GM03348 (cell line): ENCODE measurements at regions not wholly inside any gene's neighbourhood (a gene's known extent, or its start where the extent isn't known, plus 50 kb on each side); places are given as distances from the start of the nearest gene placed in this dataset.
"Not testable (repeated sequence)": the region's sequence is repeated elsewhere in the genome, so short reads cannot be mapped to it uniquely, and the experiment has no call there.

Source experiments
- DNase-seq: peaks from one replicate; pipeline ENCODE4 v3.0.0; 2012; ENCODE audit warnings: low spot score

- peak; percentile 57 for DNase-seq
Measured at GRCh38 chr12:25424211-25424731, 128.8 kb downstream of the LMNTD1 start.

GRCh38 chr12:25423355-25424050 lies 129.6 kb downstream of the LMNTD1 start:
- no peak for DNase-seq

- DNase-seq = no peak
Measured at GRCh38 chr12:25422241-25422640, 130.8 kb downstream of the LMNTD1 start.

GRCh38 chr12:25421651-25422167 lies 131.4 kb downstream of the LMNTD1 start:
- DNase-seq = no peak

- DNase-seq = no peak
Measured at GRCh38 chr12:25420116-25420515, 133.0 kb downstream of the LMNTD1 start.

- no peak for DNase-seq
Measured at GRCh38 chr12:25419595-25419994, 133.5 kb downstream of the LMNTD1 start.

- DNase-seq = no peak
Measured at GRCh38 chr12:25417071-25417470, 136.0 kb downstream of the LMNTD1 start.

GRCh38 chr12:25416516-25416915 lies 136.6 kb downstream of the LMNTD1 start:
- DNase-seq = no peak

GRCh38 chr12:25415004-25415403 lies 138.1 kb downstream of the LMNTD1 start:
- DNase-seq = no peak

GRCh38 chr12:25412735-25413134 lies 140.3 kb downstream of the LMNTD1 start:
- no peak for DNase-seq

GRCh38 chr12:25404955-25405354 lies 148.1 kb downstream of the LMNTD1 start:
- DNase-seq = no peak

GRCh38 chr12:25401547-25402345 lies 151.0 kb upstream of the KRAS start:
- DNase-seq = peak; percentile 56

GRCh38 chr12:25397001-25397400 lies 146.3 kb upstream of the KRAS start:
- DNase-seq = no peak

- no peak for DNase-seq
Measured at GRCh38 chr12:25395227-25395626, 144.5 kb upstream of the KRAS start.

GRCh38 chr12:25394775-25395174 lies 144.0 kb upstream of the KRAS start:
- DNase-seq = not testable (repeated sequence)

- no peak for DNase-seq
Measured at GRCh38 chr12:25394025-25394424, 143.3 kb upstream of the KRAS start.

GRCh38 chr12:25391346-25391745 lies 140.6 kb upstream of the KRAS start:
- not testable (repeated sequence) for DNase-seq

GRCh38 chr12:25388183-25388582 lies 137.5 kb upstream of the KRAS start:
- no peak for DNase-seq

GRCh38 chr12:25387732-25388050 lies 137.0 kb upstream of the KRAS start:
- no peak for DNase-seq

GRCh38 chr12:25386831-25387731 lies 136.4 kb upstream of the KRAS start:
- DNase-seq = peak; percentile 73

- no peak for DNase-seq
Measured at GRCh38 chr12:25384893-25385248, 134.1 kb upstream of the KRAS start.
